Caco-2 (cell line): ENCODE measurements at regions not wholly inside any gene's neighbourhood (a gene's known extent, or its start where the extent isn't known, plus 50 kb on each side); places are given as distances from the start of the nearest gene placed in this dataset.

Experiments used
- BruUV-seq: library from RNA; stranded (reverse); fragments of 400-500 nt; replicated peaks from 2 replicates; lab custom pipeline; 2021; lab: Mats Ljungman, UMichigan
- CTCF ChIA-PET: fragments of 300-600 bp; sonication (Branson Sonifier 250); formaldehyde crosslinking; loops from one replicate; lab custom pipeline; 2022; ENCODE audit warnings: antibody characterized with exemption; lab: Charles Lee
- POLR2A ChIA-PET: fragments of 300-600 bp; sonication (Branson Sonifier 250); formaldehyde crosslinking; loops from one replicate; lab custom pipeline; 2022; ENCODE audit warnings: antibody characterized with exemption; lab: Charles Lee
- DNase-seq, 2 experiments: peaks; one replicate each; pipeline versions ENCODE4 v3.0.0 to v3.0.0-alpha.2; 2020 to 2022
- H3K27me3 ChIP-seq: replicated peaks from 2 replicates; pipeline ENCODE4 v1.6.0; 2011; ENCODE audit warnings: low read length; ENCODE audit not compliant: control insufficient read depth, insufficient read depth
- H3K36me3 ChIP-seq: 2 replicates; pipeline ENCODE4 v1.5.1; 2011; ENCODE audit warnings: low read length; ENCODE audit not compliant: control insufficient read depth, insufficient read depth
- H3K4me1 ChIP-seq: fragments of 250-450 bp; sonication (Bioruptor Pico); 2 replicates; pipeline ENCODE4 v1.5.1; 2020; ENCODE audit warnings: mild to moderate bottlenecking
- H3K4me3 ChIP-seq: 2 replicates; pipeline ENCODE4 v1.5.1; 2011; ENCODE audit warnings: low read depth, mild to moderate bottlenecking, control low read depth, low read length
- H3K9me3 ChIP-seq: fragments of 250-450 bp; sonication (Bioruptor Pico); 2 replicates; pipeline ENCODE4 v1.5.1; 2020; ENCODE audit warnings: mild to moderate bottlenecking, moderate library complexity
- H3K27ac Mint-ChIP-seq: one replicate; pipeline ENCODE4 v1.8.0; 2022; ENCODE audit warnings: mixed read lengths; ENCODE audit not compliant: unreplicated experiment
- H3K27me3 Mint-ChIP-seq: one replicate; pipeline ENCODE4 v1.8.0; 2022; ENCODE audit warnings: mixed read lengths; ENCODE audit not compliant: insufficient read depth, unreplicated experiment
- H3K36me3 Mint-ChIP-seq: one replicate; pipeline ENCODE4 v1.8.0; 2022; ENCODE audit warnings: mild to moderate bottlenecking, mixed read lengths; ENCODE audit not compliant: insufficient read depth, unreplicated experiment
- H3K4me1 Mint-ChIP-seq: one replicate; pipeline ENCODE4 v1.8.0; 2022; ENCODE audit warnings: low read depth, mixed read lengths; ENCODE audit not compliant: unreplicated experiment
- H3K4me3 Mint-ChIP-seq: one replicate; pipeline ENCODE4 v1.8.0; 2022; ENCODE audit warnings: mild to moderate bottlenecking, moderate library complexity, mixed read lengths; ENCODE audit not compliant: unreplicated experiment
- H3K9me3 Mint-ChIP-seq: one replicate; pipeline ENCODE4 v1.8.0; 2022; ENCODE audit warnings: mixed read lengths; ENCODE audit not compliant: unreplicated experiment
- CTCF ChIP-seq, 2 experiments: fragments of 200-600 bp in 1 of 2; IDR thresholded peaks; 1 replicate in 1 of 2; 2 replicates in 1 of 2; pipeline versions ENCODE4 v1.5.1 to v1.8.0; 2011 to 2022; ENCODE audit warnings: antibody characterized with exemption in 1 of 2, control low read depth in 1 of 2, inconsistent platforms in 1 of 2, low read depth in 1 of 2, low read length in 1 of 2, mild to moderate bottlenecking in 1 of 2, moderate library complexity in 1 of 2; ENCODE audit not compliant: insufficient read depth in 1 of 2, severe bottlenecking in 1 of 2, unreplicated experiment in 1 of 2
- intact Hi-C: fragments of 100-400 bp; cut with micrococcal nuclease; formaldehyde crosslinking; loops from one replicate; pipeline ENCODE4 v1.10.0; 2022; ENCODE audit not compliant: unreplicated experiment

- peaks cover 6% of the 10 kb centered on the region for H3K27me3 Mint-ChIP-seq
- ChIA-PET CTCF (interaction anchor here (0.5 to 1.7 kb wide), 3 partner anchors 18 to 1686 kb away, joined by 3 to 5 read pairs (median 3); no protein-coding TSS in a partner anchor), POLR2A (no interaction called here)
- BruUV-seq, result no TSS peak
- Histone ChIP-seq H3K4me1 (no peaks in the 10 kb centered on the region), H3K4me3 (no peak overlapping the region), H3K27me3 (no peaks in the 10 kb centered on the region), H3K36me3 (no peaks in the 10 kb centered on the region), H3K9me3 (no peaks in the 10 kb centered on the region)
- no peaks in the 10 kb centered on the region for H3K4me1 Mint-ChIP-seq
- no peak overlapping the region for H3K27ac Mint-ChIP-seq
- no peak for TF ChIP-seq CTCF (IDR thresholded peaks at IDR 0.05; ENCODE audit: insufficient read depth in 1 of 2, low read depth in 1 of 2, low read length in 1 of 2, severe bottlenecking in 1 of 2, unreplicated experiment in 1 of 2)
- intact Hi-C loops, result loop anchor here (10.0 kb wide), 1 partner anchor 417 kb away; no protein-coding TSS in a partner anchor
- no peak for DNase-seq
- H3K4me3 Mint-ChIP-seq, result no peak overlapping the region
- no peaks in the 10 kb centered on the region for H3K9me3 Mint-ChIP-seq
- no peaks in the 10 kb centered on the region for H3K36me3 Mint-ChIP-seq
These were observed 322.6 kb downstream of the TFEC start for GRCh38 chr7:115708013-115708341.

GRCh38 chr7:115707258-115708012, 323.1 kb downstream of the TFEC start:
- intact Hi-C loops, result loop anchor here (1.0 to 10.0 kb wide), 4 partner anchors 27 to 417 kb away; no protein-coding TSS in a partner anchor
- H3K27me3 Mint-ChIP-seq, result peaks cover 6% of the 10 kb centered on the region
- no peaks in the 10 kb centered on the region for H3K9me3 ChIP-seq
- no peaks in the 10 kb centered on the region for H3K4me1 Mint-ChIP-seq
- no peak overlapping the region for H3K4me3 Mint-ChIP-seq
- H3K27me3 ChIP-seq, result no peaks in the 10 kb centered on the region
- no peaks in the 10 kb centered on the region for H3K9me3 Mint-ChIP-seq
- no peaks in the 10 kb centered on the region for H3K36me3 Mint-ChIP-seq
- no peaks in the 10 kb centered on the region for H3K36me3 ChIP-seq
- H3K27ac Mint-ChIP-seq, result peak overlapping the region; percentile 62
- peak; percentile 44 to 51 for TF ChIP-seq CTCF (IDR thresholded peaks at IDR 0.05; ENCODE audit: insufficient read depth in 1 of 2, low read depth in 1 of 2, low read length in 1 of 2, severe bottlenecking in 1 of 2, unreplicated experiment in 1 of 2)
- DNase-seq, result peak; percentile 38 to 47
- H3K4me1 ChIP-seq, result no peaks in the 10 kb centered on the region
- H3K4me3 ChIP-seq, result no peak overlapping the region
- ChIA-PET POLR2A (no interaction called here), CTCF (interaction anchor here (0.5 to 1.7 kb wide), 4 partner anchors 19 to 1687 kb away, joined by 3 to 5 read pairs (median 4); no protein-coding TSS in a partner anchor)
- BruUV-seq, result no TSS peak

GRCh38 chr7:115704884-115705283, 325.7 kb downstream of the TFEC start:
- DNase-seq, result no peak
- POLR2A ChIA-PET, result no interaction called here
- BruUV-seq, result no TSS peak
- no peaks in the 10 kb centered on the region for H3K9me3 ChIP-seq
- intact Hi-C loops, result loop anchor here (10.0 kb wide), 1 partner anchor 420 kb away; no protein-coding TSS in a partner anchor
- TF ChIP-seq CTCF (IDR thresholded peaks at IDR 0.05; ENCODE audit: insufficient read depth in 1 of 2, low read depth in 1 of 2, low read length in 1 of 2, severe bottlenecking in 1 of 2, unreplicated experiment in 1 of 2), result no peak
- no peaks in the 10 kb centered on the region for H3K9me3 Mint-ChIP-seq
- peaks cover 6% of the 10 kb centered on the region for H3K27me3 Mint-ChIP-seq
- no peak overlapping the region for H3K4me3 ChIP-seq
- H3K4me3 Mint-ChIP-seq, result no peak overlapping the region
- H3K4me1 Mint-ChIP-seq, result no peaks in the 10 kb centered on the region
- no peaks in the 10 kb centered on the region for H3K4me1 ChIP-seq
- no peak overlapping the region for H3K27ac Mint-ChIP-seq
- no peaks in the 10 kb centered on the region for H3K27me3 ChIP-seq
- CTCF ChIA-PET, result no interaction called here
- H3K36me3 ChIP-seq, result no peaks in the 10 kb centered on the region
- no peaks in the 10 kb centered on the region for H3K36me3 Mint-ChIP-seq
